HepG2 (cell line): ENCODE measurements at regions not wholly inside any gene's neighbourhood (a gene's known extent, or its start where the extent isn't known, plus 50 kb on each side); places are given as distances from the start of the nearest gene placed in this dataset.

Experiments
- ESRRA ChIP-seq: sonication (generic); formaldehyde crosslinking; IDR thresholded peaks from 2 replicates; pipeline ENCODE4 v1.5.1; 2020; ENCODE audit warnings: mild to moderate bottlenecking, low read depth, missing genetic modification reagents
- HNRNPH1 ChIP-seq: fragments of 200-400 bp; formaldehyde crosslinking; optimal IDR thresholded peaks from 2 replicates; pipeline ENCODE3; 2017; ENCODE audit warnings: mild to moderate bottlenecking, low read depth, low read length
- KLF9 ChIP-seq: IDR thresholded peaks from 2 replicates; pipeline ENCODE4 v1.6.1; 2016; ENCODE audit warnings: low read depth
- MXI1 ChIP-seq: IDR thresholded peaks from 3 replicates; pipeline ENCODE4 v1.6.1; 2012; ENCODE audit warnings: low read depth, low read length, inconsistent platforms, borderline replicate concordance
- NR2C2 ChIP-seq: sonication (generic); formaldehyde crosslinking; IDR thresholded peaks from 2 replicates; pipeline ENCODE4 v1.4.0; 2020; ENCODE audit warnings: missing genetic modification reagents, mild to moderate bottlenecking, moderate library complexity, borderline replicate concordance
- POLR2AphosphoS5 ChIP-seq: IDR thresholded peaks from 2 replicates; pipeline ENCODE4 v1.6.1; 2012; ENCODE audit warnings: low read depth, low read length
- SMC3 ChIP-seq: IDR thresholded peaks from 2 replicates; pipeline ENCODE4 v1.6.1; 2011; ENCODE audit warnings: low read length, improper control_type of control experiment
- SOX13 ChIP-seq, 3 experiments: fragments of 450-650 bp in 1 of 3; sonication (generic) in 1 of 3; formaldehyde crosslinking in 1 of 3; IDR thresholded peaks in 2 of 3; conservative IDR thresholded peaks in 1 of 3; 2 replicates each; pipeline versions ENCODE4 v1.5.0 to v1.6.1; 2016 to 2020; ENCODE audit warnings: antibody characterized with exemption in 1 of 3, mild to moderate bottlenecking in 1 of 3, missing compliant biosample characterization in 1 of 3, missing genetic modification reagents in 1 of 3, moderate library complexity in 1 of 3
- SRF ChIP-seq: IDR thresholded peaks from 2 replicates; pipeline ENCODE4 v1.6.1; 2011; ENCODE audit warnings: mild to moderate bottlenecking, low read depth, low read length, moderate library complexity
- SUZ12 ChIP-seq: fragments of 150-350 bp; IDR thresholded peaks from 2 replicates; pipeline ENCODE4 v1.6.1; 2014; ENCODE audit warnings: low read depth, low read length
- ZNF232 ChIP-seq: sonication (generic); formaldehyde crosslinking; IDR thresholded peaks from 2 replicates; pipeline ENCODE4 v1.4.0; 2020; ENCODE audit warnings: missing genetic modification reagents, borderline replicate concordance
- ZNF841 ChIP-seq: sonication (generic); formaldehyde crosslinking; IDR thresholded peaks from 2 replicates; pipeline ENCODE4 v1.8.1; 2023; ENCODE audit warnings: missing genetic modification reagents, borderline replicate concordance
- TF ChIP-seq, protein P1 (sequence below), 2 experiments: sonication (generic) in 1 of 2; formaldehyde crosslinking in 1 of 2; IDR thresholded peaks; 2 replicates each; pipeline versions ENCODE4 v1.5.1 to v1.6.1; 2011 to 2020; ENCODE audit warnings: borderline replicate concordance in 1 of 2, low read depth in 1 of 2, low read length in 1 of 2, mild to moderate bottlenecking in 1 of 2, missing genetic modification reagents in 1 of 2, moderate library complexity in 1 of 2
- TF ChIP-seq, protein P2 (sequence below): sonication (generic); formaldehyde crosslinking; IDR thresholded peaks from 2 replicates; pipeline ENCODE4 v1.4.0; 2020; ENCODE audit warnings: mild to moderate bottlenecking, missing genetic modification reagents

- TF ChIP-seq SUZ12 (no peak), KLF9 (CRISPR knock-in tag) (no peak), ZNF841 (no peak), MXI1 (no peak), ZNF232 (CRISPR knock-in tag) (no peak), POLR2AphosphoS5 (no peak), ESRRA (CRISPR knock-in tag) (no peak), SOX13 (IDR thresholded peaks at IDR 0.05) (no peak), SOX13 (CRISPR knock-in tag; conservative IDR thresholded peaks at IDR 0.05 in 1 of 2, IDR thresholded peaks at IDR 0.05 in 1 of 2) (no peak), NR2C2 (no peak), HNRNPH1 (no peak), SRF (no peak), SMC3 (no peak)
- TF ChIP-seq, protein P1, sequence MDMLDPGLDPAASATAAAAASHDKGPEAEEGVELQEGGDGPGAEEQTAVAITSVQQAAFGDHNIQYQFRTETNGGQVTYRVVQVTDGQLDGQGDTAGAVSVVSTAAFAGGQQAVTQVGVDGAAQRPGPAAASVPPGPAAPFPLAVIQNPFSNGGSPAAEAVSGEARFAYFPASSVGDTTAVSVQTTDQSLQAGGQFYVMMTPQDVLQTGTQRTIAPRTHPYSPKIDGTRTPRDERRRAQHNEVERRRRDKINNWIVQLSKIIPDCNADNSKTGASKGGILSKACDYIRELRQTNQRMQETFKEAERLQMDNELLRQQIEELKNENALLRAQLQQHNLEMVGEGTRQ (IDR thresholded peaks at IDR 0.05; ENCODE audit: low read depth, low read length) = no peak
- TF ChIP-seq, protein P1 (CRISPR knock-in tag; IDR thresholded peaks at IDR 0.05; ENCODE audit: borderline replicate concordance) = no peak
- TF ChIP-seq, protein P2, sequence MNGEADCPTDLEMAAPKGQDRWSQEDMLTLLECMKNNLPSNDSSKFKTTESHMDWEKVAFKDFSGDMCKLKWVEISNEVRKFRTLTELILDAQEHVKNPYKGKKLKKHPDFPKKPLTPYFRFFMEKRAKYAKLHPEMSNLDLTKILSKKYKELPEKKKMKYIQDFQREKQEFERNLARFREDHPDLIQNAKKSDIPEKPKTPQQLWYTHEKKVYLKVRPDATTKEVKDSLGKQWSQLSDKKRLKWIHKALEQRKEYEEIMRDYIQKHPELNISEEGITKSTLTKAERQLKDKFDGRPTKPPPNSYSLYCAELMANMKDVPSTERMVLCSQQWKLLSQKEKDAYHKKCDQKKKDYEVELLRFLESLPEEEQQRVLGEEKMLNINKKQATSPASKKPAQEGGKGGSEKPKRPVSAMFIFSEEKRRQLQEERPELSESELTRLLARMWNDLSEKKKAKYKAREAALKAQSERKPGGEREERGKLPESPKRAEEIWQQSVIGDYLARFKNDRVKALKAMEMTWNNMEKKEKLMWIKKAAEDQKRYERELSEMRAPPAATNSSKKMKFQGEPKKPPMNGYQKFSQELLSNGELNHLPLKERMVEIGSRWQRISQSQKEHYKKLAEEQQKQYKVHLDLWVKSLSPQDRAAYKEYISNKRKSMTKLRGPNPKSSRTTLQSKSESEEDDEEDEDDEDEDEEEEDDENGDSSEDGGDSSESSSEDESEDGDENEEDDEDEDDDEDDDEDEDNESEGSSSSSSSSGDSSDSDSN (CRISPR knock-in tag) = no peak
These were observed 264.0 kb upstream of the HMGA2 start for GRCh38 chr12:65560286-65560685.
